HCT116 (cell line): ENCODE measurements at regions not wholly inside any gene's neighbourhood (a gene's known extent, or its start where the extent isn't known, plus 50 kb on each side); places are given as distances from the start of the nearest gene placed in this dataset.

ENCODE experiments used
- ATAC-seq: fragments of 200-7000 bp; cut with Tn5 transposase; 2 replicates; pipeline ENCODE4 v1.9.1; 2020; ENCODE audit warnings: mild to moderate bottlenecking, moderate library complexity
- BruUV-seq: library from RNA; stranded (reverse); fragments of 400-500 nt; replicated peaks from 2 replicates; lab custom pipeline; 2021; lab: Mats Ljungman, UMichigan
- CTCF ChIA-PET: fragments of 300-600 bp; sonication (Branson Sonifier 250); formaldehyde crosslinking; loops from one replicate; lab custom pipeline; 2021; ENCODE audit warnings: antibody characterized with exemption; lab: Charles Lee
- POLR2A ChIA-PET: fragments of 300-600, 350-600 bp; sonication (Branson Sonifier 250); formaldehyde crosslinking; loops from one replicate; lab custom pipeline; 2021; ENCODE audit warnings: antibody characterized with exemption; lab: Charles Lee
- RAD21 ChIA-PET, 2 experiments: fragments of 300-600 bp; sonication (Branson Sonifier 250); formaldehyde crosslinking; loops; one replicate each; lab custom pipeline; 2023; ENCODE audit warnings: low total read pairs in 2 of 2; ENCODE audit not compliant: uncharacterized antibody in 2 of 2, unreplicated experiment in 2 of 2, low non-redundant PET in 1 of 2; lab: Charles Lee
- DNase-seq: peaks from one replicate; pipeline ENCODE4 v3.0.0-alpha.2; 2010; ENCODE audit warnings: low read depth, low spot score
- H2AFZ ChIP-seq: fragments of 200-600 bp; shearing (Covaris generic), sonication (generic); 2 replicates; pipeline ENCODE4 v1.6.1; 2017; ENCODE audit warnings: low read depth, mixed run types, mixed read lengths, antibody characterized with exemption, low read length; ENCODE audit not compliant: poor library complexity, severe bottlenecking
- H3K27ac ChIP-seq: 2 replicates; pipeline ENCODE4 v1.5.1; 2012; ENCODE audit warnings: low read depth, low read length
- H3K27me3 ChIP-seq: fragments of 200-600 bp; sonication (generic); 2 replicates; pipeline ENCODE4 v1.6.1; 2016; ENCODE audit warnings: mixed run types, low read length, mixed read lengths; ENCODE audit not compliant: insufficient read depth
- H3K36me3 ChIP-seq, 2 experiments: fragments of 200-500 bp in 1 of 2; fragments of 200-600 bp in 1 of 2; sonication (Bioruptor generic) in 1 of 2; sonication (generic) in 1 of 2; 2 replicates each; pipeline versions ENCODE4 v1.5.1 to v1.6.1; 2014 to 2016; ENCODE audit warnings: low read length in 2 of 2, inconsistent platforms in 1 of 2, mixed read lengths in 1 of 2, mixed run types in 1 of 2; ENCODE audit not compliant: insufficient read depth in 2 of 2, control insufficient read depth in 1 of 2
- H3K4me1 ChIP-seq, 2 experiments: fragments of 200-600 bp in 1 of 2; sonication (generic) in 1 of 2; 2 replicates each; pipeline versions ENCODE4 v1.5.1 to v1.6.1; 2012 to 2017; ENCODE audit warnings: low read length in 2 of 2, inconsistent platforms in 1 of 2, mild to moderate bottlenecking in 1 of 2, mixed read lengths in 1 of 2, mixed run types in 1 of 2, moderate library complexity in 1 of 2; ENCODE audit not compliant: insufficient read depth in 2 of 2, control insufficient read depth in 1 of 2
- H3K4me2 ChIP-seq: fragments of 200-600 bp; sonication (generic); 2 replicates; pipeline ENCODE4 v1.6.1; 2017; ENCODE audit warnings: mixed run types, low read length, mixed read lengths
- H3K4me3 ChIP-seq, 2 experiments: fragments of 200-600 bp in 1 of 2; sonication (generic) in 1 of 2; replicated peaks in 1 of 2; 2 replicates each; pipeline ENCODE4 v1.5.1; 2011 to 2016; ENCODE audit warnings: low read length in 2 of 2, control low read depth in 1 of 2, low read depth in 1 of 2, mild to moderate bottlenecking in 1 of 2, mixed read lengths in 1 of 2, mixed run types in 1 of 2
- H3K79me2 ChIP-seq: fragments of 200-600 bp; sonication (generic); 2 replicates; pipeline ENCODE4 v1.6.1; 2017; ENCODE audit warnings: mild to moderate bottlenecking, mixed run types, low read length, moderate library complexity, mixed read lengths; ENCODE audit not compliant: insufficient read depth
- H3K9ac ChIP-seq: fragments of 200-600 bp; sonication (generic); 2 replicates; pipeline ENCODE4 v1.6.1; 2016; ENCODE audit warnings: low read length, mixed read lengths
- H3K9me2 ChIP-seq: fragments of 200-600 bp; sonication (generic), shearing (Covaris generic); 2 replicates; pipeline ENCODE4 v1.6.1; 2017; ENCODE audit warnings: mixed run types, mild to moderate bottlenecking, moderate library complexity; ENCODE audit not compliant: insufficient read depth
- H3K9me3 ChIP-seq, 2 experiments: fragments of 200-500 bp in 1 of 2; fragments of 200-600 bp in 1 of 2; sonication (Bioruptor generic) in 1 of 2; sonication (generic) in 1 of 2; 2 replicates each; pipeline ENCODE4 v1.6.1; 2014 to 2017; ENCODE audit warnings: low read length in 2 of 2, mixed read lengths in 2 of 2, inconsistent platforms in 1 of 2, low read depth in 1 of 2, mild to moderate bottlenecking in 1 of 2, mixed run types in 1 of 2, moderate library complexity in 1 of 2; ENCODE audit not compliant: control insufficient read depth in 1 of 2, insufficient read depth in 1 of 2
- H4K20me1 ChIP-seq: fragments of 200-600 bp; sonication (generic), shearing (Covaris generic); 2 replicates; pipeline ENCODE4 v1.6.1; 2017; ENCODE audit warnings: mixed run types, mild to moderate bottlenecking, moderate library complexity; ENCODE audit not compliant: insufficient read depth
- CBX3 ChIP-seq: IDR thresholded peaks from 2 replicates; pipeline ENCODE4 v1.6.1; 2012; ENCODE audit warnings: low read depth
- CEBPB ChIP-seq: IDR thresholded peaks from 2 replicates; pipeline ENCODE4 v1.6.1; 2012; ENCODE audit warnings: low read depth
- EZH2 ChIP-seq: fragments of 200-600 bp; sonication (generic); IDR thresholded peaks from 2 replicates; pipeline ENCODE4 v1.6.1; 2017; ENCODE audit warnings: antibody characterized with exemption, mixed run types
- FOSL1 ChIP-seq: IDR thresholded peaks from 2 replicates; pipeline ENCODE4 v1.6.1; 2012; ENCODE audit warnings: low read depth
- RAD21 ChIP-seq: IDR thresholded peaks from 2 replicates; pipeline ENCODE4 v1.6.1; 2012; ENCODE audit warnings: low read depth, mild to moderate bottlenecking
- SIN3A ChIP-seq: IDR thresholded peaks from 2 replicates; pipeline ENCODE4 v1.6.1; 2012; ENCODE audit warnings: low read depth
- YY1 ChIP-seq: IDR thresholded peaks from 2 replicates; pipeline ENCODE4 v1.6.1; 2011; ENCODE audit warnings: low read length, low read depth, moderate library complexity, mild to moderate bottlenecking; ENCODE audit not compliant: insufficient replicate concordance; ENCODE audit errors: extremely low read depth
- ZNF274 ChIP-seq: fragments of 200-500 bp; sonication (Bioruptor generic); IDR thresholded peaks from 2 replicates; pipeline ENCODE4 v1.6.1; 2014; ENCODE audit warnings: mild to moderate bottlenecking, low read depth, low read length, inconsistent platforms
- intact Hi-C: fragments of 100-400 bp; cut with micrococcal nuclease; formaldehyde crosslinking; loops from 2 replicates; pipeline ENCODE4 v1.10.0; 2022
- TF ChIP-seq, protein P1 (sequence below): IDR thresholded peaks from 2 replicates; pipeline ENCODE4 v1.6.1; 2012
- TF ChIP-seq, protein P2 (sequence below): IDR thresholded peaks from 2 replicates; pipeline ENCODE4 v1.6.1; 2012; ENCODE audit warnings: low read depth

GRCh38 chr1:69082312-69082711, 485.4 kb upstream of the LRRC7 start:
- Histone ChIP-seq H3K4me2 (no peak overlapping the region), H3K27me3 (peaks cover 17% of the 10 kb centered on the region; the same call in 1 of the 2 replicates), H3K9me2 (no peaks in the 10 kb centered on the region), H2AFZ (no peak overlapping the region), H3K9me3 (no peaks in the 10 kb centered on the region), H3K9ac (no peak overlapping the region), H3K79me2 (no peaks in the 10 kb centered on the region), H3K4me3 (no peak overlapping the region), H4K20me1 (no peaks in the 10 kb centered on the region), H3K4me1 (no peaks in the 10 kb centered on the region), H3K36me3 (no peaks in the 10 kb centered on the region), H3K27ac (no peak overlapping the region)
- CTCF ChIA-PET: no interaction called here
- DNase-seq (no peak), ATAC-seq (no peak)
- RAD21 ChIA-PET: no interaction called here
- intact Hi-C loops: no loop called here
- TF ChIP-seq, protein P1, sequence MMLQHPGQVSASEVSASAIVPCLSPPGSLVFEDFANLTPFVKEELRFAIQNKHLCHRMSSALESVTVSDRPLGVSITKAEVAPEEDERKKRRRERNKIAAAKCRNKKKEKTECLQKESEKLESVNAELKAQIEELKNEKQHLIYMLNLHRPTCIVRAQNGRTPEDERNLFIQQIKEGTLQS: no peak
- TF ChIP-seq RAD21 (no peak), EZH2 (no peak), CEBPB (no peak), CBX3 (no peak), ZNF274 (no peak), SIN3A (no peak), YY1 (no peak), FOSL1 (no peak)
- TF ChIP-seq, protein P2, sequence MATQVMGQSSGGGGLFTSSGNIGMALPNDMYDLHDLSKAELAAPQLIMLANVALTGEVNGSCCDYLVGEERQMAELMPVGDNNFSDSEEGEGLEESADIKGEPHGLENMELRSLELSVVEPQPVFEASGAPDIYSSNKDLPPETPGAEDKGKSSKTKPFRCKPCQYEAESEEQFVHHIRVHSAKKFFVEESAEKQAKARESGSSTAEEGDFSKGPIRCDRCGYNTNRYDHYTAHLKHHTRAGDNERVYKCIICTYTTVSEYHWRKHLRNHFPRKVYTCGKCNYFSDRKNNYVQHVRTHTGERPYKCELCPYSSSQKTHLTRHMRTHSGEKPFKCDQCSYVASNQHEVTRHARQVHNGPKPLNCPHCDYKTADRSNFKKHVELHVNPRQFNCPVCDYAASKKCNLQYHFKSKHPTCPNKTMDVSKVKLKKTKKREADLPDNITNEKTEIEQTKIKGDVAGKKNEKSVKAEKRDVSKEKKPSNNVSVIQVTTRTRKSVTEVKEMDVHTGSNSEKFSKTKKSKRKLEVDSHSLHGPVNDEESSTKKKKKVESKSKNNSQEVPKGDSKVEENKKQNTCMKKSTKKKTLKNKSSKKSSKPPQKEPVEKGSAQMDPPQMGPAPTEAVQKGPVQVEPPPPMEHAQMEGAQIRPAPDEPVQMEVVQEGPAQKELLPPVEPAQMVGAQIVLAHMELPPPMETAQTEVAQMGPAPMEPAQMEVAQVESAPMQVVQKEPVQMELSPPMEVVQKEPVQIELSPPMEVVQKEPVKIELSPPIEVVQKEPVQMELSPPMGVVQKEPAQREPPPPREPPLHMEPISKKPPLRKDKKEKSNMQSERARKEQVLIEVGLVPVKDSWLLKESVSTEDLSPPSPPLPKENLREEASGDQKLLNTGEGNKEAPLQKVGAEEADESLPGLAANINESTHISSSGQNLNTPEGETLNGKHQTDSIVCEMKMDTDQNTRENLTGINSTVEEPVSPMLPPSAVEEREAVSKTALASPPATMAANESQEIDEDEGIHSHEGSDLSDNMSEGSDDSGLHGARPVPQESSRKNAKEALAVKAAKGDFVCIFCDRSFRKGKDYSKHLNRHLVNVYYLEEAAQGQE: no peak
- no TSS peak for BruUV-seq
- POLR2A ChIA-PET: no interaction called here
